ENCODE measurements at regions not wholly inside any gene's neighbourhood (a gene's known extent, or its start where the extent isn't known, plus 50 kb on each side); places are given as distances from the start of the nearest gene placed in this dataset.

GRCh38 chr3:14598143-14598569 is 53.4 kb upstream of the CCDC174 start (continued):
- TF ChIP-seq PBX2 (CRISPR knock-in tag; IDR thresholded peaks at IDR 0.05; ENCODE audit: low read depth) (no peak), PBX2 (tag; conservative IDR thresholded peaks at IDR 0.05; ENCODE audit: low read depth) (peak; percentile 52), ZNF696 (CRISPR knock-in tag; conservative IDR thresholded peaks at IDR 0.05) (no peak), ZNF436 (CRISPR knock-in tag; IDR thresholded peaks at IDR 0.05) (no peak), BCL6 (CRISPR knock-in tag; IDR thresholded peaks at IDR 0.05) (peak; percentile 33; the same call in 1 of the 2 replicates), RBM14 (IDR thresholded peaks at IDR 0.05; ENCODE audit: borderline replicate concordance, insufficient read depth, low read depth, low read length) (no peak), ARID2 (IDR thresholded peaks at IDR 0.05) (no peak), NFIC (IDR thresholded peaks at IDR 0.05) (no peak), GTF2E2 (tag; IDR thresholded peaks at IDR 0.05) (no peak), NCOA4 (IDR thresholded peaks at IDR 0.05; ENCODE audit: partially characterized antibody) (no peak), CREB1 (IDR thresholded peaks at IDR 0.05) (no peak), CREB1 (CRISPR knock-in tag; IDR thresholded peaks at IDR 0.05) (0 out of 2 replicates have a peak, but pooled peaks have one; percentile 31), POLR2A (conservative IDR thresholded peaks at IDR 0.05) (no peak), GATAD2B (IDR thresholded peaks at IDR 0.05; ENCODE audit: borderline replicate concordance) (no peak), ZBTB7A (IDR thresholded peaks at IDR 0.05; ENCODE audit: borderline replicate concordance, control insufficient read depth, low read depth, low read length) (no peak), BACH1 (tag; IDR thresholded peaks at IDR 0.05) (peak; percentile 78), CBX3 (IDR thresholded peaks at IDR 0.05; ENCODE audit: borderline replicate concordance in 1 of 2, low read length in 2 of 2) (peak in 1 of 2 experiments; percentile 62; a peak in 1 of 3 replicates), PRPF4 (IDR thresholded peaks at IDR 0.05; ENCODE audit: insufficient read depth, low read depth, low read length, poor library complexity, severe bottlenecking) (no peak), PCBP1 (IDR thresholded peaks at IDR 0.05; ENCODE audit: low read depth, low read length, poor library complexity, severe bottlenecking) (no peak), ZNF444 (CRISPR knock-in tag; IDR thresholded peaks at IDR 0.05) (no peak), ZNF75A (CRISPR knock-in tag; IDR thresholded peaks at IDR 0.05) (no peak), E2F1 (CRISPR knock-in tag; IDR thresholded peaks at IDR 0.05) (no peak), KLF16 (IDR thresholded peaks at IDR 0.05) (no peak), NFRKB (IDR thresholded peaks at IDR 0.05; ENCODE audit: low read depth) (no peak), TCFL5 (CRISPR knock-in tag; conservative IDR thresholded peaks at IDR 0.05) (no peak), HDGF (IDR thresholded peaks at IDR 0.05) (no peak), TEAD1 (CRISPR knock-in tag; IDR thresholded peaks at IDR 0.05) (peak; percentile 77; a peak in 3 of 4 replicates)
- TF ChIP-seq, protein P1, sequence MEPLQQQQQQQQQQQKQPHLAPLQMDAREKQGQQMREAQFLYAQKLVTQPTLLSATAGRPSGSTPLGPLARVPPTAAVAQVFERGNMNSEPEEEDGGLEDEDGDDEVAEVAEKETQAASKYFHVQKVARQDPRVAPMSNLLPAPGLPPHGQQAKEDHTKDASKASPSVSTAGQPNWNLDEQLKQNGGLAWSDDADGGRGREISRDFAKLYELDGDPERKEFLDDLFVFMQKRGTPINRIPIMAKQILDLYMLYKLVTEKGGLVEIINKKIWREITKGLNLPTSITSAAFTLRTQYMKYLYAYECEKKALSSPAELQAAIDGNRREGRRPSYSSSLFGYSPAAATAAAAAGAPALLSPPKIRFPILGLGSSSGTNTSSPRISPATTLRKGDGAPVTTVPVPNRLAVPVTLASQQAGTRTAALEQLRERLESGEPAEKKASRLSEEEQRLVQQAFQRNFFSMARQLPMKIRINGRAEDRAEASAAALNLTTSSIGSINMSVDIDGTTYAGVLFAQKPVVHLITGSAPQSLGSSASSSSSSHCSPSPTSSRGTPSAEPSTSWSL (CRISPR knock-in tag; IDR thresholded peaks at IDR 0.05; ENCODE audit: borderline replicate concordance), result no peak

Measured in K562 (cell line).